ENCODE measurements at regions not wholly inside any gene's neighbourhood (a gene's known extent, or its start where the extent isn't known, plus 50 kb on each side); places are given as distances from the start of the nearest gene placed in this dataset.

DNA sequence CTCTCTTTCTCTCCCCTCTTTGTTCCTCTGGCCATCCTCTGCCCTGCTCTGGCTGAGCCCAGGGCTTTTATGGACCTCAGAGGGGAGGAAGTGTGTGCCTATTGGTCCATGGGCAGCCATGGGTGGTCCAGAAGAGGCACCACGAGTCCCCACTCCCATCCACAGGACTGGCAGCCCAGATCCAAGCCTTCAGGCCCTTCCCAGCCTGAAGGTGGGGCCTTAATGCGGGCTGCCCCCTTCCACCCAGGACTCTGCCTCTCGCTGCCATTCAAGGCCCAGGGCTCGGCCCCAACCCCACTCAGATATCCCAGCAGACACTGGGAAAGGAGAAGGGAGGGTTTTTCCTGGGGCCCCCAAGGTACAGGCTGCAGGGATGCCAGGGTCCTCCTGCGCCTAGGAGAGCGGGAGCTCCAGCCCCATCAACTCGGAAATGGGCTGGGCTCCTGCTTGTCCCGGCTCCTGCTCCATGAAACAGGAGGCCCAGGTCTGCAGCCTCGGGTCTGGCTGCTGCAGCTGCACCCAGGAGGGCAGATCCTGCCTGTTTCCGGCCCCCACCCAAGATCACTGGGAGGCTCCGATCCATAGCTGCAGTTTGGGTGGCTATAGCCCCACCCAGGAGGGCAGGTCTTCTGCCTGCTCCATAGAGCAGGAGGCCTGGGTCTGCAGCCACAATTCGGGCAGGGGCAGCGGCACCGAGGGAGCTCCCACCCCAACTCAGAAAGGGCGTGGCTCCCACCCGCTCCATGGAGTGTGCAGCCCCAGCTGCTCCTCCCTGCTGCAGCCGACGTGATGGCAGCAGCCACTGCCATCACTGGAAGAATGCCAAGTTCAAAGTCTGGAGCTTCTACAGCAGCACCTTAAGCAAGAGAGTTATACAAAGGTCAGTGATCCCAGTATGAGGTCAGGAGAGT is 116.6 kb upstream of the RBBP8 start:
- peak in 1 of 2 donors; percentile 32 for ATAC-seq
- Histone ChIP-seq H3K4me1 (peaks cover 4% of the 10 kb centered on the region), H3K27me3 (ENCODE audit: low read depth) (no peaks in the 10 kb centered on the region), H3K27ac (no peak overlapping the region), H3K9me3 (no peaks in the 10 kb centered on the region), H3K36me3 (no peaks in the 10 kb centered on the region), H3K4me3 (no peak overlapping the region)
- DNase-seq: no peak
- intact Hi-C loops (cut with DNase I): no loop called here
- no peak for TF ChIP-seq CTCF (IDR thresholded peaks at IDR 0.05)

- no peak for DNase-seq
- H3K4me3 ChIP-seq: no peak overlapping the region
- H3K36me3 ChIP-seq: no peaks in the 10 kb centered on the region
- ATAC-seq: peak in 1 of 2 donors; percentile 85
- no peaks in the 10 kb centered on the region for H3K27me3 ChIP-seq (ENCODE audit: low read depth)
- intact Hi-C loops (cut with DNase I): no loop called here
- no peak for TF ChIP-seq CTCF (IDR thresholded peaks at IDR 0.05)
- H3K4me1 ChIP-seq: peaks cover 4% of the 10 kb centered on the region
- no peaks in the 10 kb centered on the region for H3K9me3 ChIP-seq
- no peak overlapping the region for H3K27ac ChIP-seq
Observed at GRCh38 chr18:22817844-22818243, 115.3 kb upstream of the RBBP8 start.

GRCh38 chr18:22822024-22822423 is 111.1 kb upstream of the RBBP8 start:
- Histone ChIP-seq H3K4me1 (no peaks in the 10 kb centered on the region), H3K36me3 (no peaks in the 10 kb centered on the region), H3K27ac (no peak overlapping the region), H3K9me3 (no peaks in the 10 kb centered on the region), H3K27me3 (ENCODE audit: low read depth) (no peaks in the 10 kb centered on the region), H3K4me3 (no peak overlapping the region)
- ATAC-seq (peak; percentile 17 to 59), DNase-seq (no peak)
- intact Hi-C loops (cut with DNase I): no loop called here
- no peak for TF ChIP-seq CTCF (IDR thresholded peaks at IDR 0.05)

DNA sequence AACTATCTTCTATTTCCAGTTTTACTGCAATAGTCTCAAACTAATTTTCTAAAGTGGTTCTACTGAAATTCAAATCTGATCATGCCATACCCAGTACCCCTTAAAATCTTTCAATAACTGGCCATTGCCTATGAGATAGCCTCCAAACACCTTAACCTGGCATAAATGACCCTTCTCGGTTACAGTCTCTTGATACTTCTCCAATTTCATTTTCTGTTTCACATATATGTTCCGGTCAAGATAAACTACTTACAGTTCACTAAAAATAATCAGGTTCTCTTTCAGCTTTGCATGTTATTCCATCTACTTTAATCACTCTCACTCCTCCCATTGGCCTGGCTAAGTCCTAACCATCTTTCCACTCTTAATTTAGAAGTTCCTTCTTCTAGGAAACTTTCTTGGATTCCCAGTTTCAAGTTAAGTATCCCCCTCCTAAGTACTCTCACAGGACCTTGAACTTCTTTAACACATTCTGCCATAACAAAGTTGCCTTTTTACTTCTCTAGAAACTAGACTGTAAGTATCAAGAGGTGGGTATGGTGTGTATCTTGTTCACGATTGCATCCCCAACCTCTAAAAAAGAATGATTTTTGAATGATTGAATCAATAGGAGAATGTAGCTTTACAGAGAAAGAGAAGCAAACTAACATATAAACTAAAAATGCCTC is 110.2 kb upstream of the RBBP8 start:
- no peak for TF ChIP-seq CTCF (IDR thresholded peaks at IDR 0.05)
- DNase-seq (no peak), ATAC-seq (no peak)
- Histone ChIP-seq H3K9me3 (no peaks in the 10 kb centered on the region), H3K27me3 (ENCODE audit: low read depth) (no peaks in the 10 kb centered on the region), H3K27ac (no peak overlapping the region), H3K36me3 (no peaks in the 10 kb centered on the region), H3K4me1 (no peaks in the 10 kb centered on the region), H3K4me3 (no peak overlapping the region)
- intact Hi-C loops (cut with DNase I): no loop called here

DNA sequence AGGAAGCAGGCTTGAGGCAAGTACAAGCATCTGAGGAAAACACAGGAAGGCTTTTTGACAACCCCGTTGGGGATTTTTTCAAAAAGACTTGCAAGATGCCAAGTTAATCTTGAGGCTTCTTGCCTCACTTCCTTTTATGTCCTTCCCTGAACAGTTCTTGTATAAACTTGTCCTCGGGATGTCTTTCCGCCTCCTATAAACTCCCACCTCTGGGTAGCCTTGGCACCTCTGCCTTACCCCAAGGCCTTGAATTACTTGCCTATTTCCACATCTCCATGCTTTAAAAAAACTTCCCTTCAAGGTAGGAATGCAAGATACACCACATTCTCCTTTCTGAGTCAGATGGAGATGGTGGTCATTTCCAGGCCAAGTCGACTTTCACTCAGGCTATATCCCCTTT is 106.4 kb upstream of the RBBP8 start:
- Histone ChIP-seq H3K4me1 (no peaks in the 10 kb centered on the region), H3K4me3 (no peak overlapping the region), H3K36me3 (no peaks in the 10 kb centered on the region), H3K27me3 (ENCODE audit: low read depth) (no peaks in the 10 kb centered on the region), H3K27ac (no peak overlapping the region), H3K9me3 (no peaks in the 10 kb centered on the region)
- TF ChIP-seq CTCF (IDR thresholded peaks at IDR 0.05): no peak
- ATAC-seq (no peak), DNase-seq (no peak)
- intact Hi-C loops (cut with DNase I): no loop called here
